Fibroblast of pulmonary artery (primary cell): ENCODE measurements at regions not wholly inside any gene's neighbourhood (a gene's known extent, or its start where the extent isn't known, plus 50 kb on each side); places are given as distances from the start of the nearest gene placed in this dataset.
"Not testable (repeated sequence)": the region's sequence is repeated elsewhere in the genome, so short reads cannot be mapped to it uniquely, and the experiment has no call there.

ENCODE experiments used
- DNase-seq: peaks from one replicate; pipeline ENCODE4 v3.0.0-alpha.2; 2010; ENCODE audit warnings: low read depth
- H3K4me3 ChIP-seq: replicated peaks from 2 replicates; pipeline ENCODE4 v1.5.1; 2011; ENCODE audit warnings: low read depth, mild to moderate bottlenecking, control low read depth, low read length, moderate library complexity
- CTCF ChIP-seq: IDR thresholded peaks from 2 replicates; pipeline ENCODE4 v1.5.1; 2011; ENCODE audit warnings: mild to moderate bottlenecking, control low read depth, low read length, inconsistent platforms; ENCODE audit errors: missing control alignments

GRCh38 chr1:60504206-60504840, 430.8 kb upstream of the C1orf87 start:
- TF ChIP-seq CTCF: no peak
- no peak overlapping the region for H3K4me3 ChIP-seq
- peak; percentile 50 for DNase-seq

- no peak for TF ChIP-seq CTCF
- no peak overlapping the region for H3K4me3 ChIP-seq
- DNase-seq: no peak
These were observed 429.8 kb upstream of the C1orf87 start for GRCh38 chr1:60503266-60503925.

GRCh38 chr1:60502506-60502905, 428.9 kb upstream of the C1orf87 start:
- DNase-seq: no peak
- H3K4me3 ChIP-seq: no peak overlapping the region
- TF ChIP-seq CTCF: no peak

- H3K4me3 ChIP-seq, DNase-seq: not testable (repeated sequence)
These were observed 416.4 kb upstream of the C1orf87 start for GRCh38 chr1:60489916-60490480.

GRCh38 chr1:60488847-60489246, 415.3 kb upstream of the C1orf87 start:
- TF ChIP-seq CTCF: no peak
- DNase-seq: peak; percentile 78
- H3K4me3 ChIP-seq: no peak overlapping the region

- H3K4me3 ChIP-seq: no peak overlapping the region
- TF ChIP-seq CTCF: no peak
- no peak for DNase-seq
These were observed 414.2 kb upstream of the C1orf87 start for GRCh38 chr1:60487565-60488345.

GRCh38 chr1:60483509-60483908, 409.9 kb upstream of the C1orf87 start:
- no peak overlapping the region for H3K4me3 ChIP-seq
- no peak for DNase-seq
- TF ChIP-seq CTCF: no peak
